H1 (cell line): ENCODE measurements at regions not wholly inside any gene's neighbourhood (a gene's known extent, or its start where the extent isn't known, plus 50 kb on each side); places are given as distances from the start of the nearest gene placed in this dataset.

ENCODE experiments used
- CTCF ChIA-PET: fragments of 300-600 bp; sonication (Branson Sonifier 250); formaldehyde crosslinking; loops from one replicate; lab custom pipeline; 2021; ENCODE audit not compliant: partially characterized antibody; lab: Charles Lee
- POLR2A ChIA-PET: fragments of 300-600 bp; sonication (Branson Sonifier 250); formaldehyde crosslinking; loops from one replicate; lab custom pipeline; 2021; ENCODE audit warnings: inconsistent platforms; ENCODE audit not compliant: partially characterized antibody; lab: Charles Lee
- DNase-seq, 2 experiments: peaks; one replicate each; pipeline versions ENCODE4 v3.0.0 to v3.0.0-alpha.2; 2010 to 2022; ENCODE audit warnings: low spot score in 2 of 2, low read depth in 1 of 2, mixed read lengths in 1 of 2
- FAIRE-seq: peaks from 2 replicates; lab custom pipeline; 2011; peaks lifted over from hg19 to GRCh38; lab: Jason Lieb, UNC
- H2AFZ ChIP-seq: 2 replicates; pipeline ENCODE4 v1.8.1; 2012; ENCODE audit warnings: low read length, inconsistent platforms
- H2AK5ac ChIP-seq: 2 replicates; pipeline ENCODE4 v1.6.1; 2013; ENCODE audit warnings: low read depth, low read length
- H2BK120ac ChIP-seq: replicated peaks from 2 replicates; pipeline ENCODE3; 2013; ENCODE audit warnings: low read depth, low read length, inconsistent platforms
- H2BK12ac ChIP-seq: 2 replicates; pipeline ENCODE4 v1.6.1; 2013; ENCODE audit warnings: low read depth, low read length
- H2BK15ac ChIP-seq: 2 replicates; pipeline ENCODE4 v1.6.1; 2013; ENCODE audit warnings: low read length
- H2BK20ac ChIP-seq: 2 replicates; pipeline ENCODE4 v1.6.1; 2013; ENCODE audit warnings: low read length
- H2BK5ac ChIP-seq: 2 replicates; pipeline ENCODE4 v1.6.1; 2013; ENCODE audit warnings: low read depth, low read length
- H3K14ac ChIP-seq: 2 replicates; pipeline ENCODE4 v1.6.1; 2013; ENCODE audit warnings: inconsistent platforms; ENCODE audit not compliant: insufficient read length
- H3K18ac ChIP-seq: 2 replicates; pipeline ENCODE4 v1.6.1; 2013; ENCODE audit warnings: low read length; ENCODE audit errors: extremely low read depth
- H3K23ac ChIP-seq: 2 replicates; pipeline ENCODE4 v1.6.1; 2013; ENCODE audit warnings: inconsistent platforms; ENCODE audit not compliant: insufficient read length
- H3K23me2 ChIP-seq: 2 replicates; pipeline ENCODE4 v1.6.1; 2013; ENCODE audit warnings: low read depth, low read length
- H3K27ac ChIP-seq: 2 replicates; pipeline ENCODE4 v1.6.1; 2011; ENCODE audit warnings: low read depth, low read length, inconsistent platforms
- H3K27me3 ChIP-seq, 4 experiments: replicated peaks in 1 of 4; 1 replicate in 1 of 4; 2 replicates in 3 of 4; pipeline versions ENCODE4 v1.6.1 to v1.8.1; 2011 to 2013; ENCODE audit warnings: low read length in 3 of 4, mild to moderate bottlenecking in 3 of 4, inconsistent platforms in 2 of 4, mixed read lengths in 2 of 4, moderate library complexity in 1 of 4; ENCODE audit not compliant: control insufficient read depth in 3 of 4, insufficient read depth in 3 of 4; ENCODE audit errors: extremely low read depth in 1 of 4
- H3K36me3 ChIP-seq, 4 experiments: 2 replicates each; pipeline versions ENCODE4 v1.6.1 to v1.8.1; 2011 to 2013; ENCODE audit warnings: mild to moderate bottlenecking in 4 of 4, low read length in 3 of 4, moderate library complexity in 2 of 4, control low read depth in 1 of 4, inconsistent platforms in 1 of 4; ENCODE audit not compliant: insufficient read depth in 4 of 4, control insufficient read depth in 2 of 4
- H3K4ac ChIP-seq: replicated peaks from 2 replicates; pipeline ENCODE3; 2013; ENCODE audit warnings: low read length, low read depth, mixed read lengths, inconsistent platforms; ENCODE audit not compliant: insufficient read length
- H3K4me1 ChIP-seq, 4 experiments: replicated peaks in 1 of 4; 1 replicate in 1 of 4; 2 replicates in 3 of 4; pipeline versions ENCODE4 v1.6.1 to v1.8.1; 2011 to 2013; ENCODE audit warnings: low read length in 3 of 4, inconsistent platforms in 2 of 4, mixed read lengths in 1 of 4; ENCODE audit not compliant: insufficient read depth in 4 of 4, control insufficient read depth in 3 of 4
- H3K4me2 ChIP-seq, 2 experiments: 2 replicates each; pipeline versions ENCODE4 v1.6.1 to v1.8.1; 2011 to 2013; ENCODE audit warnings: low read depth in 2 of 2, low read length in 2 of 2, control low read depth in 1 of 2, inconsistent platforms in 1 of 2, mild to moderate bottlenecking in 1 of 2; ENCODE audit not compliant: insufficient read depth in 1 of 2
- H3K4me3 ChIP-seq, 4 experiments: fragments of 200-600, 300-600 bp in 1 of 4; sonication (generic), shearing (Covaris generic), sonication (Bioruptor Twin) in 1 of 4; 2 replicates each; pipeline versions ENCODE4 v1.5.1 to v1.8.1; 2011 to 2016; ENCODE audit warnings: low read length in 4 of 4, low read depth in 3 of 4, control low read depth in 2 of 4, inconsistent platforms in 2 of 4, mild to moderate bottlenecking in 2 of 4, mixed read lengths in 1 of 4, moderate library complexity in 1 of 4; ENCODE audit not compliant: insufficient read depth in 2 of 4; ENCODE audit errors: extremely low read depth in 1 of 4
- H3K56ac ChIP-seq: replicated peaks from 2 replicates; pipeline ENCODE3; 2013; ENCODE audit warnings: low read depth, mild to moderate bottlenecking, mixed read lengths, low read length, inconsistent platforms; ENCODE audit not compliant: insufficient read length
- H3K79me1 ChIP-seq: 2 replicates; pipeline ENCODE4 v1.6.1; 2013; ENCODE audit warnings: low read depth, low read length, control low read depth
- H3K79me2 ChIP-seq, 2 experiments: 2 replicates each; pipeline versions ENCODE4 v1.6.1 to v1.8.1; 2012 to 2013; ENCODE audit warnings: low read length in 2 of 2, mild to moderate bottlenecking in 2 of 2, inconsistent platforms in 1 of 2; ENCODE audit not compliant: insufficient read depth in 2 of 2, control insufficient read depth in 1 of 2
- H3K9ac ChIP-seq, 4 experiments: replicated peaks in 1 of 4; 1 replicate in 1 of 4; 2 replicates in 3 of 4; pipeline versions ENCODE4 v1.6.1 to v1.8.1; 2011 to 2013; ENCODE audit warnings: low read depth in 3 of 4, low read length in 3 of 4, control low read depth in 2 of 4, mild to moderate bottlenecking in 2 of 4, moderate library complexity in 2 of 4, inconsistent platforms in 1 of 4; ENCODE audit errors: extremely low read depth in 1 of 4
- H3K9me3 ChIP-seq, 2 experiments: 2 replicates each; pipeline versions ENCODE4 v1.6.1 to v1.8.1; 2012 to 2013; ENCODE audit warnings: mild to moderate bottlenecking in 2 of 2, moderate library complexity in 2 of 2, control low read depth in 1 of 2, inconsistent platforms in 1 of 2, low read depth in 1 of 2, low read length in 1 of 2, mixed read lengths in 1 of 2; ENCODE audit not compliant: insufficient read depth in 2 of 2
- H4K20me1 ChIP-seq, 2 experiments: replicated peaks in 1 of 2; 2 replicates each; pipeline versions ENCODE3 to v1.8.1; 2011 to 2013; ENCODE audit warnings: inconsistent platforms in 2 of 2, low read length in 2 of 2, mild to moderate bottlenecking in 1 of 2; ENCODE audit not compliant: insufficient read depth in 2 of 2, control insufficient read depth in 1 of 2
- H4K5ac ChIP-seq: 2 replicates; pipeline ENCODE4 v1.6.1; 2013; ENCODE audit warnings: low read length, low read depth, mixed read lengths, inconsistent platforms; ENCODE audit not compliant: insufficient read length
- H4K8ac ChIP-seq: 2 replicates; pipeline ENCODE4 v1.8.0; 2013; ENCODE audit warnings: mild to moderate bottlenecking, moderate library complexity, low read length, inconsistent platforms; ENCODE audit not compliant: insufficient read depth; ENCODE audit errors: extremely low read depth
- H4K91ac ChIP-seq: replicated peaks from 2 replicates; pipeline ENCODE3; 2013; ENCODE audit warnings: low read length, mixed read lengths, inconsistent platforms; ENCODE audit not compliant: insufficient read length
- BRCA1 ChIP-seq: IDR thresholded peaks from 2 replicates; pipeline ENCODE4 v1.6.1; 2012; ENCODE audit warnings: low read depth, low read length, improper control_type of control experiment
- CEBPB ChIP-seq: IDR thresholded peaks from 2 replicates; pipeline ENCODE4 v1.6.1; 2012; ENCODE audit warnings: low read depth, low read length
- CHD2 ChIP-seq: IDR thresholded peaks from 2 replicates; pipeline ENCODE4 v1.6.1; 2012; ENCODE audit warnings: low read length, improper control_type of control experiment
- JUND ChIP-seq: IDR thresholded peaks from 2 replicates; pipeline ENCODE4 v1.6.1; 2011; ENCODE audit warnings: mild to moderate bottlenecking, improper control_type of control experiment, low read length
- RXRA ChIP-seq: IDR thresholded peaks from 2 replicates; pipeline ENCODE4 v1.6.1; 2011; ENCODE audit warnings: low read depth, mild to moderate bottlenecking, low read length, moderate library complexity; ENCODE audit not compliant: insufficient read depth
- SAP30 ChIP-seq: fragments of 300-600 bp; sonication (generic); IDR thresholded peaks from 2 replicates; pipeline ENCODE4 v1.7.1; 2012; ENCODE audit warnings: low read length, moderate library complexity, mild to moderate bottlenecking, inconsistent platforms; ENCODE audit not compliant: insufficient read depth, insufficient replicate concordance
- SP1 ChIP-seq: IDR thresholded peaks from 2 replicates; pipeline ENCODE4 v1.6.1; 2011; ENCODE audit warnings: low read depth, low read length
- WGBS, 2 experiments: shearing (Covaris generic) in 1 of 2; methylation state at CpG; one replicate each; pipeline versions ENCODE4 v1.1.6 to v1.1.7; 2013 to 2015; ENCODE audit warnings: low lambda C conversion rate in 2 of 2, mixed read lengths in 2 of 2, inconsistent platforms in 1 of 2, low coverage in 1 of 2, missing lambda C conversion rate in 1 of 2; ENCODE audit not compliant: insufficient replicate concordance in 2 of 2, insufficient coverage in 1 of 2, insufficient read length in 1 of 2; ENCODE audit errors: extremely low coverage in 1 of 2, missing lambda C conversion rate in 1 of 2; 5-methylcytosine and 5-hydroxymethylcytosine counted together
- TF ChIP-seq, protein P1 (sequence below): IDR thresholded peaks from 2 replicates; pipeline ENCODE4 v1.6.1; 2011; ENCODE audit warnings: low read depth, mild to moderate bottlenecking, low read length; ENCODE audit not compliant: insufficient read depth

GRCh38 chr5:108557686-108558085, 175.8 kb upstream of the FBXL17 start:
- TF ChIP-seq RXRA: no peak
- TF ChIP-seq BRCA1: no peak
- TF ChIP-seq SAP30: no peak
- no peak for TF ChIP-seq SP1
- no peak for TF ChIP-seq CHD2
- TF ChIP-seq, protein P1, sequence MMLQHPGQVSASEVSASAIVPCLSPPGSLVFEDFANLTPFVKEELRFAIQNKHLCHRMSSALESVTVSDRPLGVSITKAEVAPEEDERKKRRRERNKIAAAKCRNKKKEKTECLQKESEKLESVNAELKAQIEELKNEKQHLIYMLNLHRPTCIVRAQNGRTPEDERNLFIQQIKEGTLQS: no peak
- no peak for TF ChIP-seq CEBPB
- TF ChIP-seq JUND: no peak
- TF ChIP-seq, all 59 proteins: peak for 0
- Histone ChIP-seq H3K9me3 (peaks cover 0 to 8% of the 10 kb centered on the region in 2 experiments; a peak in 1 of 4 replicates), H3K18ac (peak overlapping the region; percentile 11; the same call in 1 of the 2 replicates), H3K9ac (no peak overlapping the region), H2BK120ac (peak overlapping the region; percentile 13), H3K14ac (no peak overlapping the region), H3K79me1 (no peaks in the 10 kb centered on the region), H2BK20ac (peak overlapping the region; percentile 87; the same call in 1 of the 2 replicates), H3K56ac (no peak overlapping the region), H3K4me3 (no peak overlapping the region), H2AFZ (no peak overlapping the region), H3K4ac (no peak overlapping the region), H2BK15ac (no peak overlapping the region), H4K8ac (no peak overlapping the region), H4K20me1 (no peaks in the 10 kb centered on the region), H3K79me2 (no peaks in the 10 kb centered on the region), H3K23ac (no peak overlapping the region), H4K5ac (no peak overlapping the region), H3K23me2 (no peaks in the 10 kb centered on the region), H3K4me1 (peaks cover 0 to 11% (median 2%) of the 10 kb centered on the region in 4 experiments; a peak in 4 of 7 replicates), H2BK5ac (no peak overlapping the region; the same call in 1 of the 2 replicates), H2AK5ac (no peak overlapping the region; the same call in 1 of the 2 replicates), H2BK12ac (no peak overlapping the region), H3K4me2 (no peak overlapping the region), H3K36me3 (no peaks in the 10 kb centered on the region; a peak in 2 of 8 replicates), H4K91ac (no peak overlapping the region), H3K27me3 (no peaks in the 10 kb centered on the region; a peak in 1 of 7 replicates), H3K27ac (no peak overlapping the region)
- FAIRE-seq (no peak), DNase-seq (no peak)
- ChIA-PET CTCF (no interaction called here), POLR2A (no interaction called here)
- WGBS, 2 experiments: 89% methylated on average over 2 of the region's 2 CpGs; no CpG with 5 or more reads in 1 of the 2 experiments
